GM18868 (cell line): ENCODE measurements at regions not wholly inside any gene's neighbourhood (a gene's known extent, or its start where the extent isn't known, plus 50 kb on each side); places are given as distances from the start of the nearest gene placed in this dataset.
"Not testable (repeated sequence)": the region's sequence is repeated elsewhere in the genome, so short reads cannot be mapped to it uniquely, and the experiment has no call there.

Experiments used
- ATAC-seq: cut with Tn5 transposase; IDR thresholded peaks from one replicate; pipeline ENCODE4 v1.9.1; 2021; ENCODE audit warnings: mild to moderate bottlenecking, moderate library complexity; ENCODE audit not compliant: unreplicated experiment

DNA sequence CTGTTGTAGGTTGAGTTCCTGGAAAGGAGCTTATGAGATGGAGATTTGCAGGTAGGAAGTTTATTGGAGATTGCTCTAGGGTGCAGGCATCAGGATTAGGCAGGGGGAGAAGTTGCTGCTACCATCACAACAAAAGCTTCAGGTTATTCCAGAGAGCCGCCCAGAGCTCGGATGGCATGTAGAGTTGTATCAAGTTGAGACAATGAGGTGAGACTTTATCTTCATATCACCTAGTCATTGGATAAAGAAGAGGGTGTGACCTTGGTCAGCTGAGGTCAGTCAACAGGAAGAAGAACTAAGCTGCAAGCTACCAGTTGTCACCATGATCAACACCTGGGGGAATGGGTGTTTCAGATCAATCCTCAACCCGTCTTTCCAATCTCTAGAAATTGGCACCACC lies 342.0 kb downstream of the RFC3 start:
- ATAC-seq: no peak

GRCh38 chr13:34161931-34162543 lies 344.1 kb downstream of the RFC3 start:
- ATAC-seq: no peak

DNA sequence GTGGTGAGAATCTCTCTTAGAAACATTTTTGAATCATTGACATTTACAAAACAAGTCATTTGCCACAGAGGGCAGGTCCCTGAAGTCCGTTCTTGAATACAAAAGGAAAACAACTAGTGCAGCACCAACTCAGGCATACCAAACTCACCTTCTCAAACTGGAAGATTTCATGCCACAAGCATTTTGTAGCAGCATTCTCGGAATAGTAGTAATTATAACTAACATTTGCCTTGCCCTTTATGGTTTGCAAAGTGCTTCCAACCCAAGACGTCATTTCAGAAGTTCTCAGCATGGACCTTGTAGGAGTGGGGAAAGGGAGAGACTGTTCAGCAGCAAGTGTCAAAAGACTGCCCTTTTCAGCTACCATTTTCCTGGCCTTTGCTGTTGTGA lies 344.6 kb downstream of the RFC3 start:
- ATAC-seq: no peak

- no peak for ATAC-seq
Observed at GRCh38 chr13:34164582-34164981, 346.6 kb downstream of the RFC3 start.

DNA sequence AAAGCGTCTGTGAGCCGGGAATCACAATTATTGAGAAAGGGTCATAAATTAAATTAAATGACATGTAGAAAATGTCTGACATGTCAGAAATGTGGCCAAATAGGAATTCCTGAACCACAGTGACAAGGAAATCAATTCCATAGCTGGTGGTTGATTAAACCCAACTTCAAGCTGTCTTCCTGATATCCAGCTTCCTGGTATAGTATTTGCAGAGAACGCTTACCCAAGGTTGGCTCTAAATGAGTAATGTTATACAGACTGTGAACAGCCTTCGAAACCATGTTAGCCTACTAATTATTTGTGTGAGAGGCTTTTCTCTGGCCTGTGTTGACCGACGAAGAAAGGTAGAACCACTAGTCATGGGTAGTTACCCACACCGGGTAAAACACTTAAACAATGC lies 347.2 kb downstream of the RFC3 start:
- ATAC-seq: no peak

GRCh38 chr13:34166406-34166805 lies 348.5 kb downstream of the RFC3 start:
- ATAC-seq: no peak

- ATAC-seq: no peak
Observed at GRCh38 chr13:34167347-34167746, 349.4 kb downstream of the RFC3 start.

GRCh38 chr13:34172048-34172447 lies 354.1 kb downstream of the RFC3 start:
- no peak for ATAC-seq

DNA sequence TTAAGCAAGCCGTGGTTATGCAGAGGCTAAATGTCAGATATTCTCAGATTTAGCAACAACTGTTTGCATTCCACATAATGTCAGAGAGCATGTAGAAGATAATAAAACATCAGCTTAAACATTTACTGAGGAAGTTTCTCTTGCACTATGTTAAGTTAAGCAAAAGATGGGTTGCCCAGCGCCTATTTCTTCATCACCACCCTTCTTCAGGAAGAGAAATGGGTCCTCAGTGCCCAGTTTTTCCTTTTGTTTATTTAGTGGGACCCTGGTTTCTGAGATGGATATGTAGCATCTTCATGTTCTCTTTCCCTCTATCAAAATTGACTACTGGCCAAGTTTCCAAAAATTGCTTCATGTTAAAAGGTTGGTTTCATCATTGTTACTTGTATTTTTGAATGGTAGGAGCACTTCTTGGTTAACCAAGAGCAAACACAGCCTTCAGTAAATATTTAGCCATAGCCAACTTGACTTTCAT lies 356.8 kb downstream of the RFC3 start:
- ATAC-seq: no peak

GRCh38 chr13:34175551-34175950 lies 357.6 kb downstream of the RFC3 start:
- ATAC-seq: no peak

DNA sequence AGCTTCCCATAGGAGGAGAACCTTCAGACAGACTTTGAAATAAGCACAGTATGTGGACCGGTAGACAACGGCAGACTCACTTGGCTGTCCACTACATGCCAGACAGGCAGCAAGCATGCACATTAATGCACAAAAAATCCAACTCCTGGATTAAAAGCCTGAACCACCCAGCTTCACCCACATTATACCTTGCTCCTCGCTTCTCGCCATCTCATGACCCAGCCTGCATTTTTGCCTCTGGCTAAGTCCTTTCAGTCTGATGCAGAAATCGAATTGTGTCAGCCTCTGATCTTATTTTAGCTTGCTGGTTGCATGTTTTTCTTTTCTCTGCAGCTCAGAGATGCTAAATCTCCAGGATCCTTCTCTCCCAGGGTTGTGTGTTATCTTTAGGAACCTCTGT lies 358.7 kb downstream of the RFC3 start:
- no peak for ATAC-seq

GRCh38 chr13:34179481-34179880 lies 361.5 kb downstream of the RFC3 start:
- ATAC-seq: no peak

DNA sequence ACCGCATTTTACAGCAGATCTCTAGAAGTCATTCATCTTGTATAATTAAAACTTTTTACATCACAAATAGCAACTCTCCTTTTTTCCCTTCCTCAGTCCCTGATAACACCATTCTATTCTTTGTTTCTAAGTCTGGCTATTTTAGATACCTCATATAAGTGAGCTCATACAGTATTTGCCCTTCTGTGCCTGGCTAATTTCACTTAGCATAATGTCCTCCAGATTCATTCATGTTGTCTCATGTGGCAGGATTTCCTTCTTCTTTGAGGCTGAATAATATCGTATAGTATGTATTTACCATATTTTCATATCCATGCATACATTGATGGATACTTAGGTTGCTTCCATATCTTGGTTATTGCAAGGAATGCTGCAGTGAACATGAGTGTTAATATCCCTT lies 362.0 kb downstream of the RFC3 start:
- ATAC-seq: no peak

GRCh38 chr13:34181256-34181655 lies 363.3 kb downstream of the RFC3 start:
- not testable (repeated sequence) for ATAC-seq

DNA sequence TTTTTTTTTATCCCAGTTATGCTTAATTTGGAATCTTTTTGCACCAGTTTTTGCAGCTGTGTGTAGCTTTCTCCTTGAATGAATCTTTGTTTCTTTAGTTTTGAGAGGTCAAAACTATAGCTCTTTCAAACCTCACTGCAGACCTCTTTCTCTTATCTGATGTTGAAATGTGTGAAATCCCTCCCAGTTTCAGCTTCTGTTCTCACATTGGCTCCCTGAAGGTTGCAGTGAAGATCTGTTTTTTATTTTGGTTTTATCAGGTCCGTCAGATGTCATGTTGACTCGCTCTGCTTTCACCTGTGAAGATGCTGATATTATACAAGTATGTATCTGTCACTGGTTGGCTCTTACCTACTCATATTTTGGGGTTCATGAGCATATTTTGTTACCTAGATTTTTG lies 372.0 kb downstream of the RFC3 start:
- no peak for ATAC-seq

GRCh38 chr13:34201050-34201913 lies 383.3 kb downstream of the RFC3 start:
- ATAC-seq: no peak

GRCh38 chr13:34207334-34207733 lies 389.4 kb downstream of the RFC3 start:
- no peak for ATAC-seq

GRCh38 chr13:34207872-34208271 lies 389.9 kb downstream of the RFC3 start:
- no peak for ATAC-seq

- no peak for ATAC-seq
Observed at GRCh38 chr13:34208336-34208735, 390.4 kb downstream of the RFC3 start.

GRCh38 chr13:34210341-34210740 lies 392.4 kb downstream of the RFC3 start:
- no peak for ATAC-seq

- no peak for ATAC-seq
Observed at GRCh38 chr13:34214686-34215085, 396.7 kb downstream of the RFC3 start.

GRCh38 chr13:34216256-34216655 lies 398.3 kb downstream of the RFC3 start:
- no peak for ATAC-seq
